ENCODE measurements at regions not wholly inside any gene's neighbourhood (a gene's known extent, or its start where the extent isn't known, plus 50 kb on each side); places are given as distances from the start of the nearest gene placed in this dataset.

- Histone ChIP-seq H3K27ac (ENCODE audit: low read depth, low read length, poor library complexity, severe bottlenecking) (no peak overlapping the region), H3K79me2 (ENCODE audit: insufficient read depth, low read length) (no peaks in the 10 kb centered on the region), H3K9me3 (ENCODE audit: low read length) (no peaks in the 10 kb centered on the region), H3K4me1 (ENCODE audit: insufficient read depth, low read length, severe bottlenecking) (no peaks in the 10 kb centered on the region), H3K36me3 (ENCODE audit: insufficient read depth, low read length) (no peaks in the 10 kb centered on the region), H4K20me1 (ENCODE audit: insufficient read depth, low read length) (no peaks in the 10 kb centered on the region), H2AFZ (ENCODE audit: low read length) (no peak overlapping the region), H3K4me3 (ENCODE audit: low read depth, low read length, poor library complexity, severe bottlenecking) (no peak overlapping the region), H3K4me2 (ENCODE audit: low read length) (0 out of 2 replicates have a peak overlapping the region, but pooled peaks have one; percentile 29), H3K9me2 (ENCODE audit: low read depth, low read length) (no peaks in the 10 kb centered on the region), H3F3A (ENCODE audit: insufficient read depth, low read length) (no peaks in the 10 kb centered on the region), H3K27me3 (ENCODE audit: insufficient read depth, low read length) (no peaks in the 10 kb centered on the region), H3K9ac (ENCODE audit: low read length) (no peak overlapping the region)
- TF ChIP-seq EZH2 (IDR thresholded peaks at IDR 0.05; ENCODE audit: borderline replicate concordance, low read length) (no peak), CTCF (IDR thresholded peaks at IDR 0.05; ENCODE audit: low read length) (no peak)
Observed at GRCh38 chr5:92505925-92506324, 1075.1 kb downstream of the NR2F1-AS1 start.

- Histone ChIP-seq H2AFZ (ENCODE audit: low read length) (no peak overlapping the region), H3K27ac (ENCODE audit: low read depth, low read length, poor library complexity, severe bottlenecking) (no peak overlapping the region), H3K9ac (ENCODE audit: low read length) (no peak overlapping the region)
Observed at GRCh38 chr5:92505145-92505544, 1075.9 kb downstream of the NR2F1-AS1 start.

GRCh38 chr5:92504346-92504745, 1076.7 kb downstream of the NR2F1-AS1 start:
- no peaks in the 10 kb centered on the region for H3K27me3 ChIP-seq (ENCODE audit: insufficient read depth, low read length)
- H3K4me1 ChIP-seq (ENCODE audit: insufficient read depth, low read length, severe bottlenecking): no peaks in the 10 kb centered on the region
- no peak overlapping the region for H3K4me2 ChIP-seq (ENCODE audit: low read length)
- TF ChIP-seq CTCF (IDR thresholded peaks at IDR 0.05; ENCODE audit: low read length): no peak
- TF ChIP-seq EZH2 (IDR thresholded peaks at IDR 0.05; ENCODE audit: borderline replicate concordance, low read length): no peak
- H3K9me3 ChIP-seq (ENCODE audit: low read length): no peaks in the 10 kb centered on the region
- H3K36me3 ChIP-seq (ENCODE audit: insufficient read depth, low read length): no peaks in the 10 kb centered on the region
- no peaks in the 10 kb centered on the region for H3K79me2 ChIP-seq (ENCODE audit: insufficient read depth, low read length)
- no peaks in the 10 kb centered on the region for H3K9me2 ChIP-seq (ENCODE audit: low read depth, low read length)
- H3K27ac ChIP-seq (ENCODE audit: low read depth, low read length, poor library complexity, severe bottlenecking): no peak overlapping the region
- no peaks in the 10 kb centered on the region for H4K20me1 ChIP-seq (ENCODE audit: insufficient read depth, low read length)
- H3F3A ChIP-seq (ENCODE audit: insufficient read depth, low read length): no peaks in the 10 kb centered on the region
- no peak overlapping the region for H3K9ac ChIP-seq (ENCODE audit: low read length)
- no peak overlapping the region for H2AFZ ChIP-seq (ENCODE audit: low read length)
- no peak overlapping the region for H3K4me3 ChIP-seq (ENCODE audit: low read depth, low read length, poor library complexity, severe bottlenecking)

More at GRCh38 chr5:92505145-92505544, 1075.9 kb downstream of the NR2F1-AS1 start:
- H3K4me3 ChIP-seq (ENCODE audit: low read depth, low read length, poor library complexity, severe bottlenecking): no peak overlapping the region
- H3K36me3 ChIP-seq (ENCODE audit: insufficient read depth, low read length): no peaks in the 10 kb centered on the region
- H3K4me2 ChIP-seq (ENCODE audit: low read length): no peak overlapping the region
- H3K27me3 ChIP-seq (ENCODE audit: insufficient read depth, low read length): no peaks in the 10 kb centered on the region
- no peaks in the 10 kb centered on the region for H3K79me2 ChIP-seq (ENCODE audit: insufficient read depth, low read length)
- no peaks in the 10 kb centered on the region for H3K9me3 ChIP-seq (ENCODE audit: low read length)
- no peak for TF ChIP-seq CTCF (IDR thresholded peaks at IDR 0.05; ENCODE audit: low read length)
- TF ChIP-seq EZH2 (IDR thresholded peaks at IDR 0.05; ENCODE audit: borderline replicate concordance, low read length): no peak
- H3K9me2 ChIP-seq (ENCODE audit: low read depth, low read length): no peaks in the 10 kb centered on the region
- H4K20me1 ChIP-seq (ENCODE audit: insufficient read depth, low read length): no peaks in the 10 kb centered on the region
- no peaks in the 10 kb centered on the region for H3K4me1 ChIP-seq (ENCODE audit: insufficient read depth, low read length, severe bottlenecking)
- no peaks in the 10 kb centered on the region for H3F3A ChIP-seq (ENCODE audit: insufficient read depth, low read length)

Measured in OCI-LY1 (cell line).